ENCODE measurements at regions not wholly inside any gene's neighbourhood (a gene's known extent, or its start where the extent isn't known, plus 50 kb on each side); places are given as distances from the start of the nearest gene placed in this dataset.
"Not testable (repeated sequence)": the region's sequence is repeated elsewhere in the genome, so short reads cannot be mapped to it uniquely, and the experiment has no call there.

- not testable (repeated sequence) for H2BK12ac ChIP-seq (ENCODE audit: low read length); H3K14ac ChIP-seq (ENCODE audit: low read length)
Measured at GRCh38 chr5:82506390-82506789, 228.2 kb upstream of the RPS23 start.

GRCh38 chr5:82499725-82500244, 221.6 kb upstream of the RPS23 start:
- Histone ChIP-seq H3K4me2 (ENCODE audit: low read length) (no peak overlapping the region), H4K91ac (ENCODE audit: low read depth, low read length) (no peak overlapping the region)
- WGBS (ENCODE audit: extremely low coverage, insufficient coverage, insufficient read length) = no CpG with 5 or more reads among the region's 2 CpGs

More at GRCh38 chr5:82506390-82506789, 228.2 kb upstream of the RPS23 start:
- not testable (repeated sequence) for H3K23ac ChIP-seq (ENCODE audit: low read length); H3K4me2 ChIP-seq (ENCODE audit: low read length); H3K36me3 ChIP-seq (ENCODE audit: control insufficient read depth in 1 of 2, insufficient read depth in 2 of 2, low read length in 2 of 2); H3K27ac ChIP-seq (ENCODE audit: low read depth, low read length); H3K79me2 ChIP-seq (ENCODE audit: control insufficient read depth, insufficient read depth, low read length, poor library complexity); H4K12ac ChIP-seq (ENCODE audit: low read depth, low read length); H3K4ac ChIP-seq (ENCODE audit: low read depth, low read length); H3K18ac ChIP-seq (ENCODE audit: low read length); H3K27me3 ChIP-seq (ENCODE audit: insufficient read depth, low read length); H3K9ac ChIP-seq (ENCODE audit: low read length); H3K4me3 ChIP-seq (ENCODE audit: low read depth, low read length); H2AK5ac ChIP-seq (ENCODE audit: low read length); H2BK5ac ChIP-seq (ENCODE audit: low read depth, low read length, poor library complexity); H2BK120ac ChIP-seq (ENCODE audit: insufficient read depth, low read length, poor library complexity); H3K9me3 ChIP-seq (ENCODE audit: insufficient read depth, low read depth, low read length); H3K79me1 ChIP-seq (ENCODE audit: low read length); H4K8ac ChIP-seq (ENCODE audit: low read depth, low read length); H2AFZ ChIP-seq (ENCODE audit: insufficient read depth, low read length, poor library complexity); DNase-seq; H4K91ac ChIP-seq (ENCODE audit: low read depth, low read length); H3K4me1 ChIP-seq (ENCODE audit: control insufficient read depth in 1 of 2, insufficient read depth in 2 of 2, low read length in 2 of 2)
- WGBS (ENCODE audit: extremely low coverage, insufficient coverage, insufficient read length) = no CpG with 5 or more reads among the region's 3 CpGs

GRCh38 chr5:82497242-82497641, 219.1 kb upstream of the RPS23 start:
- H3K4me2 ChIP-seq (ENCODE audit: low read length) = no peak overlapping the region
- H3K79me1 ChIP-seq (ENCODE audit: low read length) = no peaks in the 10 kb centered on the region
- H3K27me3 ChIP-seq (ENCODE audit: insufficient read depth, low read length) = no peaks in the 10 kb centered on the region
- no peak overlapping the region for H3K14ac ChIP-seq (ENCODE audit: low read length)
- H2AFZ ChIP-seq (ENCODE audit: insufficient read depth, low read length, poor library complexity) = no peak overlapping the region
- H3K36me3 ChIP-seq (ENCODE audit: control insufficient read depth in 1 of 2, insufficient read depth in 2 of 2, low read length in 2 of 2) = no peaks in the 10 kb centered on the region
- no peak overlapping the region for H3K18ac ChIP-seq (ENCODE audit: low read length)
- no peak overlapping the region for H4K91ac ChIP-seq (ENCODE audit: low read depth, low read length)
- no peak overlapping the region for H2AK5ac ChIP-seq (ENCODE audit: low read length)
- no peaks in the 10 kb centered on the region for H3K79me2 ChIP-seq (ENCODE audit: control insufficient read depth, insufficient read depth, low read length, poor library complexity)
- no peak overlapping the region for H2BK12ac ChIP-seq (ENCODE audit: low read length)
- H2BK5ac ChIP-seq (ENCODE audit: low read depth, low read length, poor library complexity) = no peak overlapping the region
- no peaks in the 10 kb centered on the region for H3K9me3 ChIP-seq (ENCODE audit: insufficient read depth, low read depth, low read length)
- no peak for DNase-seq
- no peak overlapping the region for H3K9ac ChIP-seq (ENCODE audit: low read length)
- H3K4ac ChIP-seq (ENCODE audit: low read depth, low read length) = no peak overlapping the region
- H3K4me1 ChIP-seq (ENCODE audit: control insufficient read depth in 1 of 2, insufficient read depth in 2 of 2, low read length in 2 of 2) = no peaks in the 10 kb centered on the region
- H4K8ac ChIP-seq (ENCODE audit: low read depth, low read length) = no peak overlapping the region
- H3K23ac ChIP-seq (ENCODE audit: low read length) = no peak overlapping the region
- no peak overlapping the region for H3K27ac ChIP-seq (ENCODE audit: low read depth, low read length)
- H4K12ac ChIP-seq (ENCODE audit: low read depth, low read length) = no peak overlapping the region
- H2BK120ac ChIP-seq (ENCODE audit: insufficient read depth, low read length, poor library complexity) = no peak overlapping the region
- H3K4me3 ChIP-seq (ENCODE audit: low read depth, low read length) = no peak overlapping the region

More at GRCh38 chr5:82499725-82500244, 221.6 kb upstream of the RPS23 start:
- Histone ChIP-seq H4K12ac (ENCODE audit: low read depth, low read length) (no peak overlapping the region), H3K79me2 (ENCODE audit: control insufficient read depth, insufficient read depth, low read length, poor library complexity) (no peaks in the 10 kb centered on the region), H3K27ac (ENCODE audit: low read depth, low read length) (no peak overlapping the region), H3K23ac (ENCODE audit: low read length) (no peak overlapping the region), H2BK5ac (ENCODE audit: low read depth, low read length, poor library complexity) (no peak overlapping the region), H3K9me3 (ENCODE audit: insufficient read depth, low read depth, low read length) (no peaks in the 10 kb centered on the region), H2AFZ (ENCODE audit: insufficient read depth, low read length, poor library complexity) (no peak overlapping the region), H3K27me3 (ENCODE audit: insufficient read depth, low read length) (no peaks in the 10 kb centered on the region), H3K4me3 (ENCODE audit: low read depth, low read length) (no peak overlapping the region), H2BK120ac (ENCODE audit: insufficient read depth, low read length, poor library complexity) (no peak overlapping the region), H3K9ac (ENCODE audit: low read length) (no peak overlapping the region), H3K4me1 (ENCODE audit: control insufficient read depth in 1 of 2, insufficient read depth in 2 of 2, low read length in 2 of 2) (no peaks in the 10 kb centered on the region), H4K8ac (ENCODE audit: low read depth, low read length) (no peak overlapping the region), H2BK12ac (ENCODE audit: low read length) (no peak overlapping the region), H2AK5ac (ENCODE audit: low read length) (no peak overlapping the region), H3K14ac (ENCODE audit: low read length) (no peak overlapping the region), H3K79me1 (ENCODE audit: low read length) (no peaks in the 10 kb centered on the region), H3K18ac (ENCODE audit: low read length) (no peak overlapping the region), H3K4ac (ENCODE audit: low read depth, low read length) (no peak overlapping the region), H3K36me3 (ENCODE audit: control insufficient read depth in 1 of 2, insufficient read depth in 2 of 2, low read length in 2 of 2) (no peaks in the 10 kb centered on the region)
- DNase-seq = no peak

GRCh38 chr5:82494942-82495341, 216.8 kb upstream of the RPS23 start:
- Histone ChIP-seq H3K18ac (ENCODE audit: low read length) (no peak overlapping the region), H4K8ac (ENCODE audit: low read depth, low read length) (no peak overlapping the region), H3K9me3 (ENCODE audit: insufficient read depth, low read depth, low read length) (no peaks in the 10 kb centered on the region), H3K4me1 (ENCODE audit: control insufficient read depth in 1 of 2, insufficient read depth in 2 of 2, low read length in 2 of 2) (no peaks in the 10 kb centered on the region), H3K9ac (ENCODE audit: low read length) (no peak overlapping the region), H3K14ac (ENCODE audit: low read length) (no peak overlapping the region), H3K36me3 (ENCODE audit: control insufficient read depth in 1 of 2, insufficient read depth in 2 of 2, low read length in 2 of 2) (no peaks in the 10 kb centered on the region), H3K79me2 (ENCODE audit: control insufficient read depth, insufficient read depth, low read length, poor library complexity) (no peaks in the 10 kb centered on the region), H3K4me2 (ENCODE audit: low read length) (no peak overlapping the region), H2AFZ (ENCODE audit: insufficient read depth, low read length, poor library complexity) (no peak overlapping the region), H4K12ac (ENCODE audit: low read depth, low read length) (no peak overlapping the region), H3K79me1 (ENCODE audit: low read length) (no peaks in the 10 kb centered on the region), H3K27me3 (ENCODE audit: insufficient read depth, low read length) (no peaks in the 10 kb centered on the region), H4K91ac (ENCODE audit: low read depth, low read length) (no peak overlapping the region), H2AK5ac (ENCODE audit: low read length) (no peak overlapping the region), H3K27ac (ENCODE audit: low read depth, low read length) (no peak overlapping the region), H2BK12ac (ENCODE audit: low read length) (no peak overlapping the region), H3K4me3 (ENCODE audit: low read depth, low read length) (no peak overlapping the region), H3K23ac (ENCODE audit: low read length) (no peak overlapping the region), H2BK5ac (ENCODE audit: low read depth, low read length, poor library complexity) (no peak overlapping the region), H2BK120ac (ENCODE audit: insufficient read depth, low read length, poor library complexity) (no peak overlapping the region), H3K4ac (ENCODE audit: low read depth, low read length) (no peak overlapping the region)
- no peak for DNase-seq

All from trophoblast cell (in vitro differentiated cells and primary cell).